NOMO-1 treated with dmso at 0.1 percent for 144 hours (cell line): ENCODE measurements at regions not wholly inside any gene's neighbourhood (a gene's known extent, or its start where the extent isn't known, plus 50 kb on each side); places are given as distances from the start of the nearest gene placed in this dataset.
"Not testable (repeated sequence)": the region's sequence is repeated elsewhere in the genome, so short reads cannot be mapped to it uniquely, and the experiment has no call there.

ENCODE experiments used
- DNase-seq: peaks from one replicate; lab custom pipeline; 2025; ENCODE audit not compliant: unreplicated experiment; lab: John Stamatoyannopoulos, UW

GRCh38 chr7:48813472-48813871, 110.9 kb upstream of the CDC14C start:
- no peak for DNase-seq

DNA sequence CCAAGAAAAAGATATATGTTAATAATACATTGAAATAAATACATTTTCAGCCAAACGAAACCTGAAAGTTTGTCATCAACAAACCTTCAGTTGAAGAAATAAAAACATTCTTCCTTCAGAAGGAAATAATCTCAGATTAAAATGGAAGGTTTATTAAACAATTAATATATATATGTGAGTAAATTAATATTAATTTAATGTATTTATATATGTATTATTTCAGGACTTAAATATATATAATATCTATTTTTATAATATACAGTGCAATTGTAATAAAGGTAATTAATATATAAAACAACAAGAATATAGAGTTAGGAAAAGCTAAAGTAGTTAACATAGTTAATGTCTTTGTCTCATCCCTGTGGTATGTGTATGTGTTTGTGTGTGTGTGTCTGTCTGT, 102.2 kb upstream of the CDC14C start:
- DNase-seq, result no peak

DNA sequence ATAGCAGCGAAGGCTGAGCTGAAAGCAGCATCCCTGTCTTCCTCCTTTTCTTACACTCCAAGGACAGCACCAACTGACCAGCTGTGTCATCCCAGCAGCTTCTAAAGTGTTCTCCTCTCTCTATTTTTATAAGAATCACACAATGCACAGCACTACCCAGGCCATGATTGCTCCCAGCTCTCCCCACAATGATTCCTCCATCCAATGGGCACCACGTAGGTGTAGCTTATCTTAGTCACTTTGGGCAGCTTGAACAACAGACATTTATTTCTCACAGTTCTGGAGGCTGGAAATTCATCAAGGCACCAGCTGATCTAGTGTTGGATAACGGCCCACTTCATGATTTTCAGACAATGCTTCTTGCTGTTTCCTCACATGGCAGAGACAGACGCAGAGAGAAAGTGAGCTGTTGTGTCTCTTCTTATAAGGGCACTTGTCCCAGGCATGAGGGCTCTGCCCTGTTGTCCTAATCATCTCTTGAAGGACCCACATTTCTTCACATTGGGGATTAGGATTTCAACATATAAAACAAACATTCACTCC, 92.0 kb upstream of the CDC14C start:
- DNase-seq, result no peak

DNA sequence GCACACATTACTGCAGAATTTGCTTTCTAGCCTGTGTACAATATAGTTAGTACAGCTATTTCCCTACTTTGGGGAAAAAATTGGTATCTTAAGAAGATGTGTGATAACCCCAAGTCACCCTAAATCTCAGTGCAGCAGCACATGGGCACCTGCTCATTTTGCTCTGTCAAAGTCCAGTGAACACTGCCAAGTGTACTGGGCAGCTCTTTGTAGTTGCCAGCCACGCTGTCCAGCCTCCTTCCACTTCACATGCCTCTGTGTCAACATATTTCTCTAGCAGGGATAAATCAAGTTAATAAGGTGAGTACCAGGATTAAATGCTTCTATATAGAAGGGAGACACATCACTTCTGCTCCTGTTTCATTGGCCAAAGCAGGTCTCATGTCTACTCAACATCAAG, 87.1 kb upstream of the CDC14C start:
- no peak for DNase-seq

GRCh38 chr7:48839108-48839507, 85.2 kb upstream of the CDC14C start:
- peak; percentile 40 for DNase-seq

- no peak for DNase-seq
These were observed 82.6 kb upstream of the CDC14C start for GRCh38 chr7:48841739-48842138.

DNA sequence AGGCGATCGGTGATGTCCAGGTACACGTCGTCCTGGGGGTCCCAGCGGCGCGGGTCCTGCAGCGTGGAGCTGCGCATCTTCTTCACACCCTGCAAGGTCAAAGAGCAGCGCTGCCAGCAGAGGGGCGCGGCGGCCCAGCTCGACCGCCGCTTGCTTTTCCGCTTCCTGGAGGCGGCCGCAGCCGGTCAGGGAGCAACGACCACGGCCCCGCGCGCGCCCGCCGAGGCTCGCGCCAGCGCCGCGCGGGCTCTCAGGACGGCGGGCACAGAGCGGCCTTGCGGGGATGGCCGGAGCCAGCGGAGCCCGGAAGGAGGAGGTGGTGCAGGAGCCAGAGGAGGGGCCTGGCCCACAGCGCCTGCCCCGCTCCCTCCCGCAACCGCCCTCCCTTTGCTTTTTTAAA, 76.4 kb upstream of the CDC14C start:
- DNase-seq, result no peak

DNA sequence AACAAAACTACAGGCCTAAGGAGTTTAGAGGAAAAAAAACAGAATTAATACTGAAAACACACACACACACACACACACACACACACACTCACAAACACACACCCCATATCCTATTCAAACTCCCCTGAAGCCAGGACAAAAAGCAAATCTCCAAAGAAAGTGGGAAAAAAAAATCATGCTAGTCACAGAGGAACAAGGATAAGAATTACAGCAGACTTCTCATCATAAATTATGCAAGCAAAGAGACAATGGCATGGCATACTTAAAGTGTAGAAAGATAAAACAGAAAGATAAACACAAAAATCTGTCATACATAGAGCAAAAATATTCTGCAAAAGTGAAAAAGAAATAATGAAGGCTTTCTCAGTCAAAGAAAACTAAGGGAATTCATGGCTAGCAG, 63.9 kb upstream of the CDC14C start:
- not testable (repeated sequence) for DNase-seq

GRCh38 chr7:48868916-48869315, 55.4 kb upstream of the CDC14C start:
- DNase-seq, result no peak

DNA sequence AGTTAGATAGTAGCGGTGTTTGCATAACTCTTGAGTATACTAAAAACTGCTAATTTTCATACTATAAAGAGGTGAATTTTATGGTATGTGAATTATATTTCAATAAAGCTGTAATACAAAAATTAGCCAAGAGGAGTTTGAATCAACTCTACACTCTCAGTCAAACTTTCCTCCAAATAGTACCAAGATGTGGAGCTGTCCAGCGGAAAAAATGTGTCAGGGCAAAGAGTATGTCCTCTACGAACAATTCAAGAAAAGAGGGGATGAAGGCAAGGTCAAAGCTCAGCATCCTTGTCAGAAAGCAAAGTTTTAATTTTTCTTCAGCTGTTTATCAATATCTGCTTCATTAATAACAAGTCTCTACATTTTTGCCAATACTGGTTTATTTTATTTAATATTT, 51.8 kb upstream of the CDC14C start:
- DNase-seq, result no peak
